H1 (cell line): ENCODE measurements at regions not wholly inside any gene's neighbourhood (a gene's known extent, or its start where the extent isn't known, plus 50 kb on each side); places are given as distances from the start of the nearest gene placed in this dataset.

Experiments
- CTCF ChIA-PET: fragments of 300-600 bp; sonication (Branson Sonifier 250); formaldehyde crosslinking; loops from one replicate; lab custom pipeline; 2021; ENCODE audit not compliant: partially characterized antibody; lab: Charles Lee
- POLR2A ChIA-PET: fragments of 300-600 bp; sonication (Branson Sonifier 250); formaldehyde crosslinking; loops from one replicate; lab custom pipeline; 2021; ENCODE audit warnings: inconsistent platforms; ENCODE audit not compliant: partially characterized antibody; lab: Charles Lee
- DNase-seq, 2 experiments: peaks; one replicate each; pipeline versions ENCODE4 v3.0.0 to v3.0.0-alpha.2; 2010 to 2022; ENCODE audit warnings: low spot score in 2 of 2, low read depth in 1 of 2, mixed read lengths in 1 of 2
- FAIRE-seq: peaks from 2 replicates; lab custom pipeline; 2011; peaks lifted over from hg19 to GRCh38; lab: Jason Lieb, UNC
- H2AFZ ChIP-seq: 2 replicates; pipeline ENCODE4 v1.8.1; 2012; ENCODE audit warnings: low read length, inconsistent platforms
- H2AK5ac ChIP-seq: 2 replicates; pipeline ENCODE4 v1.6.1; 2013; ENCODE audit warnings: low read depth, low read length
- H2BK120ac ChIP-seq: replicated peaks from 2 replicates; pipeline ENCODE3; 2013; ENCODE audit warnings: low read depth, low read length, inconsistent platforms
- H2BK12ac ChIP-seq: 2 replicates; pipeline ENCODE4 v1.6.1; 2013; ENCODE audit warnings: low read depth, low read length
- H2BK15ac ChIP-seq: 2 replicates; pipeline ENCODE4 v1.6.1; 2013; ENCODE audit warnings: low read length
- H2BK20ac ChIP-seq: 2 replicates; pipeline ENCODE4 v1.6.1; 2013; ENCODE audit warnings: low read length
- H2BK5ac ChIP-seq: 2 replicates; pipeline ENCODE4 v1.6.1; 2013; ENCODE audit warnings: low read depth, low read length
- H3K14ac ChIP-seq: 2 replicates; pipeline ENCODE4 v1.6.1; 2013; ENCODE audit warnings: inconsistent platforms; ENCODE audit not compliant: insufficient read length
- H3K18ac ChIP-seq: 2 replicates; pipeline ENCODE4 v1.6.1; 2013; ENCODE audit warnings: low read length; ENCODE audit errors: extremely low read depth
- H3K23ac ChIP-seq: 2 replicates; pipeline ENCODE4 v1.6.1; 2013; ENCODE audit warnings: inconsistent platforms; ENCODE audit not compliant: insufficient read length
- H3K23me2 ChIP-seq: 2 replicates; pipeline ENCODE4 v1.6.1; 2013; ENCODE audit warnings: low read depth, low read length
- H3K27ac ChIP-seq: 2 replicates; pipeline ENCODE4 v1.6.1; 2011; ENCODE audit warnings: low read depth, low read length, inconsistent platforms
- H3K27me3 ChIP-seq, 4 experiments: replicated peaks in 1 of 4; 1 replicate in 1 of 4; 2 replicates in 3 of 4; pipeline versions ENCODE4 v1.6.1 to v1.8.1; 2011 to 2013; ENCODE audit warnings: low read length in 3 of 4, mild to moderate bottlenecking in 3 of 4, inconsistent platforms in 2 of 4, mixed read lengths in 2 of 4, moderate library complexity in 1 of 4; ENCODE audit not compliant: control insufficient read depth in 3 of 4, insufficient read depth in 3 of 4; ENCODE audit errors: extremely low read depth in 1 of 4
- H3K36me3 ChIP-seq, 4 experiments: 2 replicates each; pipeline versions ENCODE4 v1.6.1 to v1.8.1; 2011 to 2013; ENCODE audit warnings: mild to moderate bottlenecking in 4 of 4, low read length in 3 of 4, moderate library complexity in 2 of 4, control low read depth in 1 of 4, inconsistent platforms in 1 of 4; ENCODE audit not compliant: insufficient read depth in 4 of 4, control insufficient read depth in 2 of 4
- H3K4ac ChIP-seq: replicated peaks from 2 replicates; pipeline ENCODE3; 2013; ENCODE audit warnings: low read length, low read depth, mixed read lengths, inconsistent platforms; ENCODE audit not compliant: insufficient read length
- H3K4me1 ChIP-seq, 4 experiments: replicated peaks in 1 of 4; 1 replicate in 1 of 4; 2 replicates in 3 of 4; pipeline versions ENCODE4 v1.6.1 to v1.8.1; 2011 to 2013; ENCODE audit warnings: low read length in 3 of 4, inconsistent platforms in 2 of 4, mixed read lengths in 1 of 4; ENCODE audit not compliant: insufficient read depth in 4 of 4, control insufficient read depth in 3 of 4
- H3K4me2 ChIP-seq, 2 experiments: 2 replicates each; pipeline versions ENCODE4 v1.6.1 to v1.8.1; 2011 to 2013; ENCODE audit warnings: low read depth in 2 of 2, low read length in 2 of 2, control low read depth in 1 of 2, inconsistent platforms in 1 of 2, mild to moderate bottlenecking in 1 of 2; ENCODE audit not compliant: insufficient read depth in 1 of 2
- H3K4me3 ChIP-seq, 4 experiments: fragments of 200-600, 300-600 bp in 1 of 4; sonication (generic), shearing (Covaris generic), sonication (Bioruptor Twin) in 1 of 4; 2 replicates each; pipeline versions ENCODE4 v1.5.1 to v1.8.1; 2011 to 2016; ENCODE audit warnings: low read length in 4 of 4, low read depth in 3 of 4, control low read depth in 2 of 4, inconsistent platforms in 2 of 4, mild to moderate bottlenecking in 2 of 4, mixed read lengths in 1 of 4, moderate library complexity in 1 of 4; ENCODE audit not compliant: insufficient read depth in 2 of 4; ENCODE audit errors: extremely low read depth in 1 of 4
- H3K56ac ChIP-seq: replicated peaks from 2 replicates; pipeline ENCODE3; 2013; ENCODE audit warnings: low read depth, mild to moderate bottlenecking, mixed read lengths, low read length, inconsistent platforms; ENCODE audit not compliant: insufficient read length
- H3K79me1 ChIP-seq: 2 replicates; pipeline ENCODE4 v1.6.1; 2013; ENCODE audit warnings: low read depth, low read length, control low read depth
- H3K79me2 ChIP-seq, 2 experiments: 2 replicates each; pipeline versions ENCODE4 v1.6.1 to v1.8.1; 2012 to 2013; ENCODE audit warnings: low read length in 2 of 2, mild to moderate bottlenecking in 2 of 2, inconsistent platforms in 1 of 2; ENCODE audit not compliant: insufficient read depth in 2 of 2, control insufficient read depth in 1 of 2
- H3K9ac ChIP-seq, 4 experiments: replicated peaks in 1 of 4; 1 replicate in 1 of 4; 2 replicates in 3 of 4; pipeline versions ENCODE4 v1.6.1 to v1.8.1; 2011 to 2013; ENCODE audit warnings: low read depth in 3 of 4, low read length in 3 of 4, control low read depth in 2 of 4, mild to moderate bottlenecking in 2 of 4, moderate library complexity in 2 of 4, inconsistent platforms in 1 of 4; ENCODE audit errors: extremely low read depth in 1 of 4
- H3K9me3 ChIP-seq, 2 experiments: 2 replicates each; pipeline versions ENCODE4 v1.6.1 to v1.8.1; 2012 to 2013; ENCODE audit warnings: mild to moderate bottlenecking in 2 of 2, moderate library complexity in 2 of 2, control low read depth in 1 of 2, inconsistent platforms in 1 of 2, low read depth in 1 of 2, low read length in 1 of 2, mixed read lengths in 1 of 2; ENCODE audit not compliant: insufficient read depth in 2 of 2
- H4K20me1 ChIP-seq, 2 experiments: replicated peaks in 1 of 2; 2 replicates each; pipeline versions ENCODE3 to v1.8.1; 2011 to 2013; ENCODE audit warnings: inconsistent platforms in 2 of 2, low read length in 2 of 2, mild to moderate bottlenecking in 1 of 2; ENCODE audit not compliant: insufficient read depth in 2 of 2, control insufficient read depth in 1 of 2
- H4K5ac ChIP-seq: 2 replicates; pipeline ENCODE4 v1.6.1; 2013; ENCODE audit warnings: low read length, low read depth, mixed read lengths, inconsistent platforms; ENCODE audit not compliant: insufficient read length
- H4K8ac ChIP-seq: 2 replicates; pipeline ENCODE4 v1.8.0; 2013; ENCODE audit warnings: mild to moderate bottlenecking, moderate library complexity, low read length, inconsistent platforms; ENCODE audit not compliant: insufficient read depth; ENCODE audit errors: extremely low read depth
- H4K91ac ChIP-seq: replicated peaks from 2 replicates; pipeline ENCODE3; 2013; ENCODE audit warnings: low read length, mixed read lengths, inconsistent platforms; ENCODE audit not compliant: insufficient read length
- SRF ChIP-seq: IDR thresholded peaks from 2 replicates; pipeline ENCODE4 v1.6.1; 2011; ENCODE audit warnings: mild to moderate bottlenecking, low read depth, low read length, moderate library complexity
- WGBS, 2 experiments: shearing (Covaris generic) in 1 of 2; methylation state at CpG; one replicate each; pipeline versions ENCODE4 v1.1.6 to v1.1.7; 2013 to 2015; ENCODE audit warnings: low lambda C conversion rate in 2 of 2, mixed read lengths in 2 of 2, inconsistent platforms in 1 of 2, low coverage in 1 of 2, missing lambda C conversion rate in 1 of 2; ENCODE audit not compliant: insufficient replicate concordance in 2 of 2, insufficient coverage in 1 of 2, insufficient read length in 1 of 2; ENCODE audit errors: extremely low coverage in 1 of 2, missing lambda C conversion rate in 1 of 2; 5-methylcytosine and 5-hydroxymethylcytosine counted together

- Histone ChIP-seq H2BK5ac (no peak overlapping the region), H3K27ac (no peak overlapping the region), H3K27me3 (no peaks in the 10 kb centered on the region), H3K14ac (no peak overlapping the region), H2AFZ (no peak overlapping the region), H4K91ac (no peak overlapping the region), H4K8ac (no peak overlapping the region), H4K5ac (no peak overlapping the region), H3K4me2 (no peak overlapping the region), H2BK120ac (no peak overlapping the region), H3K9me3 (no peaks in the 10 kb centered on the region), H3K56ac (no peak overlapping the region), H3K23me2 (no peaks in the 10 kb centered on the region), H3K9ac (no peak overlapping the region), H3K18ac (no peak overlapping the region), H3K36me3 (no peaks in the 10 kb centered on the region), H4K20me1 (no peaks in the 10 kb centered on the region), H3K4me1 (no peaks in the 10 kb centered on the region), H3K4me3 (no peak overlapping the region), H2BK20ac (no peak overlapping the region), H3K79me1 (no peaks in the 10 kb centered on the region), H2BK15ac (no peak overlapping the region), H2BK12ac (no peak overlapping the region), H3K4ac (no peak overlapping the region), H2AK5ac (no peak overlapping the region), H3K79me2 (no peaks in the 10 kb centered on the region), H3K23ac (no peak overlapping the region)
- ChIA-PET POLR2A (no interaction called here), CTCF (no interaction called here)
- 95% methylated on average over 1 of the region's 1 CpG; no CpG with 5 or more reads in 1 of the 2 experiments for WGBS, 2 experiments
- no peak for DNase-seq
- no peak for TF ChIP-seq SRF
- no peak for FAIRE-seq
Measured at GRCh38 chr6:121743691-121744090, 308.2 kb downstream of the GJA1 start.
